ENCODE measurements at regions not wholly inside any gene's neighbourhood (a gene's known extent, or its start where the extent isn't known, plus 50 kb on each side); places are given as distances from the start of the nearest gene placed in this dataset.

DNA sequence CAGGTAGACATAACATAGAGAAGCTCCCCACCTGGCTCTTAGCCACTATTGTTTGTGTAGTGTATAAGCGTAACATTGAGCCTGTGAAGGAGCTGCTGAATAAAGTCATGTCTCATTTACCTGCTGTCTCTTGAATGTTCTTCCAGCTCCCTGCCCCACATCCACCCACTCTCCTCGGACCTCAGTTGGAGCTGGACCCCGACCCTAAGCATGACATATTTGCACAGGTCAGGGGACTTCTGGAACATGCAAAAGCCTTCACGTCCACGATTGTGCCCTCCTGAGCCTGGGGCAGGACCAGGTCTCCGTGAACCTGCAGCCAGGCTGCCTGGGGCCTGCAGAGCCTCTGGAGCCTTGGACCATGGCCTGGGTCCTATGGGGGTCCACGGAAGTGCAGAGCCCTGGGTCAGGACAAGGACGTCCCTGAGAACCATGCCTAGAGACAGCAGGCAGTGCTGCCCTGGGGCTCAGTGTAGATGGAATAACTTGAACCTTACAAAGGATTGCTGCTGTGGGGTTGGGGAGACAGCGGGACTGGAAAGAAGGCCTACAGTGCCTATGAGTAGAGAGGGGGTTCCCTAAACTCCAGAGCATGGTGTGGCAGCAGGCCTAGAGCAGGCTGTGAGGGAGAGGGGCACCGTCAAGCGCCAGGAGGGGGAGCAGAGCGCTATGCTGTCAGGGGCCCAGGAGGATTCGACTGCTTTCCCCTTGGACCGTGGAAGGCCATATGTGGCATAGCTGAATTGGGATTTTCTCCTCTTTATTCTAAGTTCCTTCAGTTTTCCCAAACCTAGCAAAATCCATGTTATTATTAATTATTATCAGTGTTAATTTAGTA lies 99.9 kb upstream of the ZNF236 start:
- Histone ChIP-seq H3K27ac (ENCODE audit: low read depth, low read length) (no peak overlapping the region), H3K27me3 (ENCODE audit: control insufficient read depth, insufficient read depth, low read length) (peaks cover 3% of the 10 kb centered on the region), H3K4me3 (ENCODE audit: low read depth, low read length) (no peak overlapping the region), H3K9me3 (ENCODE audit: control insufficient read depth, insufficient read depth, low read length) (no peaks in the 10 kb centered on the region; the same call in 1 of the 2 replicates)
- ChIA-PET POLR2A (no interaction called here), CTCF (interaction anchor here (0.8 kb wide), 1 partner anchor 13 kb away, joined by 3 read pairs; no protein-coding TSS in a partner anchor)
- no peak for TF ChIP-seq CTCF (IDR thresholded peaks at IDR 0.05; ENCODE audit: low read depth, low read length)
- no peak for DNase-seq (ENCODE audit: low read depth, low spot score)

GRCh38 chr18:76721207-76721996 lies 101.0 kb upstream of the ZNF236 start:
- no peak overlapping the region for H3K27ac ChIP-seq (ENCODE audit: low read depth, low read length)
- no peak overlapping the region for H3K4me3 ChIP-seq (ENCODE audit: low read depth, low read length)
- peaks cover 3% of the 10 kb centered on the region for H3K27me3 ChIP-seq (ENCODE audit: control insufficient read depth, insufficient read depth, low read length)
- DNase-seq (ENCODE audit: low read depth, low spot score): no peak
- H3K9me3 ChIP-seq (ENCODE audit: control insufficient read depth, insufficient read depth, low read length): no peaks in the 10 kb centered on the region; the same call in 1 of the 2 replicates
- ChIA-PET CTCF (interaction anchor here (2.1 kb wide), 1 partner anchor 12 kb away, joined by 5 read pairs; no protein-coding TSS in a partner anchor), POLR2A (no interaction called here)
- no peak for TF ChIP-seq CTCF (IDR thresholded peaks at IDR 0.05; ENCODE audit: low read depth, low read length)

- Histone ChIP-seq H3K4me3 (ENCODE audit: low read depth, low read length) (no peak overlapping the region), H3K27ac (ENCODE audit: low read depth, low read length) (no peak overlapping the region), H3K9me3 (ENCODE audit: control insufficient read depth, insufficient read depth, low read length) (no peaks in the 10 kb centered on the region; the same call in 1 of the 2 replicates), H3K27me3 (ENCODE audit: control insufficient read depth, insufficient read depth, low read length) (peaks cover 3% of the 10 kb centered on the region)
- no peak for TF ChIP-seq CTCF (IDR thresholded peaks at IDR 0.05; ENCODE audit: low read depth, low read length)
- POLR2A ChIA-PET: no interaction called here
- CTCF ChIA-PET: interaction anchor here (2.1 kb wide), 1 partner anchor 11 kb away, joined by 5 read pairs; no protein-coding TSS in a partner anchor
- DNase-seq (ENCODE audit: low read depth, low spot score): no peak
Observed at GRCh38 chr18:76720683-76721082, 101.7 kb upstream of the ZNF236 start.

DNA sequence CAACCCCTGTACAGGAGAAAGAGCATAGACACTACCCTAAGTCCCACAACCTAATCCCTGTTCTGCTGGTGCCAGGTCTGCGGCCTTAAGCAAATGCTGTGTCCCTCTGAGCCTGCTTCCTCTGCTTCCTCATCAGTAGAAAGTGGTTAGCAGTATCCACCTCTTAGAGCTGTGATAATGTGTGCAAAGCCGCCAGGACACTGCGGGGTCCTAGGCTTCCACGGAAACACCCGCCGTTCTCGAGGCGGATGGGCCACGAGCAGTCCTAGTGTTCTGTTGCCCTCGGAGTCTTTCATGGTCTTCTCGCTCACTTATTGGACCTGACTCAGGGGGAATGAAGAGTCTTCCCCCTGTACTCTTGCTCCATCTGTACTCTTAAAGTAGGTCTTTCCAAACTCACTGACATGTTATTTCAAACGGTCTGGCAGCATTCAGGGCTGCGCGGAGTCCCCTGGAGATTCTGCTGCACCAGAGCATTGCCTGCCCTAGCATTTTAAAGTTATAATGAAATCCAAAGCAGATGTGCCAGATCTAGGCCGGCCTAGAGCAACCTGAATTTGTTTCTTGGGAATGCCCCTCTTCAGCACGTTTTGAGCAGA lies 107.2 kb upstream of the ZNF236 start:
- no peak for TF ChIP-seq CTCF (IDR thresholded peaks at IDR 0.05; ENCODE audit: low read depth, low read length)
- Histone ChIP-seq H3K27me3 (ENCODE audit: control insufficient read depth, insufficient read depth, low read length) (no peaks in the 10 kb centered on the region), H3K9me3 (ENCODE audit: control insufficient read depth, insufficient read depth, low read length) (no peaks in the 10 kb centered on the region), H3K4me3 (ENCODE audit: low read depth, low read length) (no peak overlapping the region), H3K27ac (ENCODE audit: low read depth, low read length) (no peak overlapping the region)
- ChIA-PET CTCF (interaction anchor here (1.4 kb wide), 1 partner anchor 316 kb away, joined by 5 read pairs; no protein-coding TSS in a partner anchor), POLR2A (no interaction called here)
- no peak for DNase-seq (ENCODE audit: low read depth, low spot score)

All from AG04450 (cell line).